ELR (cell line): ENCODE measurements at regions not wholly inside any gene's neighbourhood (a gene's known extent, or its start where the extent isn't known, plus 50 kb on each side); places are given as distances from the start of the nearest gene placed in this dataset.
"Not testable (repeated sequence)": the region's sequence is repeated elsewhere in the genome, so short reads cannot be mapped to it uniquely, and the experiment has no call there.

Experiments used
- DNase-seq: peaks from one replicate; pipeline ENCODE4 v3.0.0-alpha.2; 2015; ENCODE audit warnings: low read depth

- DNase-seq, result no peak
Observed at GRCh38 chr15:36177590-36178302, 401.7 kb upstream of the CDIN1 start.

GRCh38 chr15:36178303-36178633, 401.2 kb upstream of the CDIN1 start:
- DNase-seq, result no peak

- DNase-seq, result no peak
Observed at GRCh38 chr15:36183201-36183600, 396.2 kb upstream of the CDIN1 start.

GRCh38 chr15:36185438-36185837, 394.0 kb upstream of the CDIN1 start:
- DNase-seq, result no peak

GRCh38 chr15:36185845-36186244, 393.6 kb upstream of the CDIN1 start:
- DNase-seq, result no peak

- no peak for DNase-seq
Observed at GRCh38 chr15:36186376-36186775, 393.1 kb upstream of the CDIN1 start.

GRCh38 chr15:36191459-36191858, 388.0 kb upstream of the CDIN1 start:
- DNase-seq, result no peak

- DNase-seq, result not testable (repeated sequence)
Observed at GRCh38 chr15:36195361-36196007, 383.9 kb upstream of the CDIN1 start.

- no peak for DNase-seq
Observed at GRCh38 chr15:36208868-36209582, 370.4 kb upstream of the CDIN1 start.

GRCh38 chr15:36210426-36210825, 369.0 kb upstream of the CDIN1 start:
- DNase-seq, result no peak

GRCh38 chr15:36218322-36218721, 361.1 kb upstream of the CDIN1 start:
- no peak for DNase-seq

- no peak for DNase-seq
Observed at GRCh38 chr15:36218991-36219390, 360.4 kb upstream of the CDIN1 start.

GRCh38 chr15:36221992-36222391, 357.4 kb upstream of the CDIN1 start:
- DNase-seq, result peak; percentile 0

- DNase-seq, result peak; percentile 14
Observed at GRCh38 chr15:36230776-36231175, 348.6 kb upstream of the CDIN1 start.

- DNase-seq, result no peak
Observed at GRCh38 chr15:36232491-36232890, 346.9 kb upstream of the CDIN1 start.

GRCh38 chr15:36234743-36235142, 344.7 kb upstream of the CDIN1 start:
- no peak for DNase-seq

GRCh38 chr15:36235173-36235572, 344.3 kb upstream of the CDIN1 start:
- no peak for DNase-seq

GRCh38 chr15:36239509-36239908, 339.9 kb upstream of the CDIN1 start:
- DNase-seq, result no peak

GRCh38 chr15:36251450-36251849, 328.0 kb upstream of the CDIN1 start:
- DNase-seq, result peak; percentile 1

- no peak for DNase-seq
Observed at GRCh38 chr15:36252146-36252711, 327.2 kb upstream of the CDIN1 start.

- DNase-seq, result no peak
Observed at GRCh38 chr15:36254426-36254825, 325.0 kb upstream of the CDIN1 start.

GRCh38 chr15:36256404-36256807, 323.0 kb upstream of the CDIN1 start:
- no peak for DNase-seq

GRCh38 chr15:36263666-36264065, 315.8 kb upstream of the CDIN1 start:
- DNase-seq, result no peak
